B cell (primary cell): ENCODE measurements at regions not wholly inside any gene's neighbourhood (a gene's known extent, or its start where the extent isn't known, plus 50 kb on each side); places are given as distances from the start of the nearest gene placed in this dataset.

ENCODE experiments used
- ATAC-seq: fragments of 200-7000 bp; cut with Tn5 transposase; one replicate; pipeline ENCODE4 v1.10.0; 2021; ENCODE audit warnings: low read depth, mild to moderate bottlenecking, moderate number of reproducible peaks, moderate library complexity
- CTCF ChIA-PET: fragments of 350-600 bp; sonication (Branson Sonifier 250); formaldehyde crosslinking; loops from one replicate; lab custom pipeline; 2021; ENCODE audit warnings: antibody characterized with exemption, inconsistent platforms; lab: Charles Lee
- POLR2A ChIA-PET: fragments of 350-600 bp; sonication (Branson Sonifier 250); formaldehyde crosslinking; loops from one replicate; lab custom pipeline; 2021; ENCODE audit warnings: antibody characterized with exemption; lab: Charles Lee
- DNase-seq: peaks from one replicate; pipeline ENCODE4 v3.0.0; 2013
- H2AFZ ChIP-seq: 2 replicates; pipeline ENCODE4 v1.6.1; 2012; ENCODE audit warnings: mild to moderate bottlenecking, low read depth, low read length; ENCODE audit not compliant: insufficient read depth, poor library complexity, severe bottlenecking
- H3K27ac ChIP-seq, 2 donors: 1 replicate in 1 of 2; 2 replicates in 1 of 2; pipeline ENCODE4 v1.5.1; 2012 to 2013; ENCODE audit warnings: low read length in 2 of 2, mild to moderate bottlenecking in 2 of 2, moderate library complexity in 1 of 2
- H3K27me3 ChIP-seq, 4 experiments: fragments of 200-600 bp in 1 of 4; sonication (generic) in 1 of 4; replicated peaks in 1 of 4; 1 replicate in 2 of 4; 2 replicates in 2 of 4; pipeline versions ENCODE4 v1.6.1 to v1.7.0; 2013 to 2016; ENCODE audit warnings: low read length in 3 of 4, mild to moderate bottlenecking in 2 of 4, mixed read lengths in 1 of 4, moderate library complexity in 1 of 4; ENCODE audit not compliant: insufficient read depth in 4 of 4, control insufficient read depth in 3 of 4; ENCODE audit errors: control extremely low read depth in 1 of 4
- H3K36me3 ChIP-seq, 2 experiments: replicated peaks in 1 of 2; 1 replicate in 1 of 2; 2 replicates in 1 of 2; pipeline versions ENCODE4 v1.6.1 to v1.7.1; 2013; ENCODE audit warnings: low read length in 1 of 2; ENCODE audit not compliant: insufficient read depth in 2 of 2, control insufficient read depth in 1 of 2; ENCODE audit errors: control extremely low read depth in 1 of 2, extremely low read depth in 1 of 2
- H3K4me1 ChIP-seq, 2 donors: fragments of 200-600 bp in 1 of 2; sonication (generic) in 1 of 2; 1 replicate in 1 of 2; 2 replicates in 1 of 2; pipeline versions ENCODE4 v1.5.1 to v1.6.1; 2013 to 2017; ENCODE audit warnings: low read length in 2 of 2; ENCODE audit not compliant: control insufficient read depth in 2 of 2, insufficient read depth in 2 of 2
- H3K4me2 ChIP-seq: replicated peaks from 2 replicates; pipeline ENCODE3; 2012; ENCODE audit warnings: mild to moderate bottlenecking, low read depth, low read length; ENCODE audit not compliant: poor library complexity, severe bottlenecking
- H3K4me3 ChIP-seq, 5 experiments: fragments of 200-600 bp in 1 of 5; sonication (generic) in 1 of 5; 1 replicate in 3 of 5; 2 replicates in 2 of 5; pipeline versions ENCODE4 v1.5.1 to v1.7.0; 2011 to 2016; ENCODE audit warnings: low read length in 4 of 5, mild to moderate bottlenecking in 4 of 5, low read depth in 2 of 5, control low read depth in 1 of 5, moderate library complexity in 1 of 5; ENCODE audit not compliant: insufficient read depth in 1 of 5; ENCODE audit errors: control extremely low read depth in 1 of 5, extremely low read depth in 1 of 5
- H3K79me2 ChIP-seq: fragments of 200-600 bp; sonication (generic); one replicate; pipeline ENCODE4 v1.6.0; 2016; ENCODE audit warnings: low read length; ENCODE audit not compliant: control insufficient read depth, insufficient read depth
- H3K9ac ChIP-seq: fragments of 200-600 bp; sonication (generic); 2 replicates; pipeline ENCODE4 v1.6.1; 2017; ENCODE audit warnings: mild to moderate bottlenecking, low read length, moderate library complexity
- H3K9me3 ChIP-seq, 3 donors: one replicate each; pipeline versions ENCODE4 v1.6.1 to v1.7.1; 2013; ENCODE audit warnings: low read length in 2 of 3; ENCODE audit not compliant: control insufficient read depth in 2 of 3, insufficient read depth in 1 of 3; ENCODE audit errors: control extremely low read depth in 1 of 3
- H4K20me1 ChIP-seq: 2 replicates; pipeline ENCODE4 v1.6.0; 2012; ENCODE audit warnings: mild to moderate bottlenecking, low read length; ENCODE audit not compliant: insufficient read depth, control insufficient read depth, poor library complexity, severe bottlenecking
- H3K27ac Mint-ChIP-seq: one replicate; pipeline ENCODE4 v1.8.0; 2021; ENCODE audit warnings: mixed read lengths
- H3K27me3 Mint-ChIP-seq: one replicate; pipeline ENCODE4 v1.8.0; 2021; ENCODE audit warnings: mixed read lengths
- H3K4me1 Mint-ChIP-seq: one replicate; pipeline ENCODE4 v1.8.0; 2021; ENCODE audit warnings: mixed read lengths
- H3K4me3 Mint-ChIP-seq: one replicate; pipeline ENCODE4 v1.8.0; 2021; ENCODE audit warnings: mixed read lengths
- H3K9me3 Mint-ChIP-seq: one replicate; pipeline ENCODE4 v1.8.0; 2022; ENCODE audit warnings: mixed read lengths; ENCODE audit not compliant: insufficient read depth
- EZH2 ChIP-seq: IDR thresholded peaks from 2 replicates; pipeline ENCODE4 v1.6.1; 2012; ENCODE audit warnings: borderline replicate concordance, low read depth, mild to moderate bottlenecking, moderate library complexity, low read length; ENCODE audit not compliant: insufficient read depth, poor library complexity, severe bottlenecking
- WGBS: methylation state at CpG from one replicate; pipeline ENCODE4 v1.1.5; 2013; ENCODE audit warnings: missing lambda C conversion rate; ENCODE audit not compliant: insufficient coverage; 5-methylcytosine and 5-hydroxymethylcytosine counted together
- intact Hi-C: fragments of 100-400 bp; cut with micrococcal nuclease; formaldehyde crosslinking; loops from one replicate; pipeline ENCODE4 v1.10.0; 2022
- TF ChIP-seq, protein P1 (sequence below): fragments of 200-600 bp; IDR thresholded peaks from one replicate; pipeline ENCODE4 v1.8.0; 2022; ENCODE audit warnings: antibody characterized with exemption, mild to moderate bottlenecking

DNA sequence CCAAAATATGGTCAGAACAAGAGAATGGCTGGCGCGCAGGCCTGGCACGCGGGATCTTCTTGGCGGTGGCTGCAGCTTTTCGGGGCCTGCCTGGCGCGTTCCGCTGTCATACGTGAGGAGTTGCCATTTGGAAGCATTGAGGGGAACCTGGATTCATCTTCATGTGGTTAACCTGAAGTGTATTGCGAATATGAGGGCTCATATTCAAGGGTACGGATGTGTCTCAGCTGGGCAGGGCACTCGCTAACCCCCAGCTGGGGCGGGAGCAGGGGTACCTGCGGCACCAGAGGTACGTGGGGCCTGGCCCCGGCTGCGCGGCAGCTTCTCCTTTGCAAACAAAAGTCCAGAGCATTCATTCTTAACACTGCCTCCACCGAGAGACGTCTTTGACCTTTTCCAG lies 605.6 kb downstream of the QKI start:
- DNase-seq, result no peak
- Histone ChIP-seq H3K79me2 (no peaks in the 10 kb centered on the region), H3K27me3 (no peaks in the 10 kb centered on the region), H4K20me1 (no peaks in the 10 kb centered on the region), H3K4me3 (no peak overlapping the region), H3K9ac (no peak overlapping the region), H2AFZ (no peak overlapping the region), H3K27ac (no peak overlapping the region), H3K9me3 (peaks cover 0 to 8% (median 0%) of the 10 kb centered on the region in 3 donors), H3K4me2 (no peak overlapping the region), H3K4me1 (no peaks in the 10 kb centered on the region), H3K36me3 (no peaks in the 10 kb centered on the region)
- H3K4me1 Mint-ChIP-seq, result no peaks in the 10 kb centered on the region
- POLR2A ChIA-PET, result no interaction called here
- WGBS, result 95% methylated on average over 21 of the region's 21 CpGs
- no peak overlapping the region for H3K27ac Mint-ChIP-seq
- no peak overlapping the region for H3K4me3 Mint-ChIP-seq
- intact Hi-C loops, result no loop called here
- CTCF ChIA-PET, result no interaction called here
- H3K27me3 Mint-ChIP-seq, result peaks cover 5% of the 10 kb centered on the region
- no peaks in the 10 kb centered on the region for H3K9me3 Mint-ChIP-seq
- no peak for ATAC-seq
- TF ChIP-seq, protein P1, sequence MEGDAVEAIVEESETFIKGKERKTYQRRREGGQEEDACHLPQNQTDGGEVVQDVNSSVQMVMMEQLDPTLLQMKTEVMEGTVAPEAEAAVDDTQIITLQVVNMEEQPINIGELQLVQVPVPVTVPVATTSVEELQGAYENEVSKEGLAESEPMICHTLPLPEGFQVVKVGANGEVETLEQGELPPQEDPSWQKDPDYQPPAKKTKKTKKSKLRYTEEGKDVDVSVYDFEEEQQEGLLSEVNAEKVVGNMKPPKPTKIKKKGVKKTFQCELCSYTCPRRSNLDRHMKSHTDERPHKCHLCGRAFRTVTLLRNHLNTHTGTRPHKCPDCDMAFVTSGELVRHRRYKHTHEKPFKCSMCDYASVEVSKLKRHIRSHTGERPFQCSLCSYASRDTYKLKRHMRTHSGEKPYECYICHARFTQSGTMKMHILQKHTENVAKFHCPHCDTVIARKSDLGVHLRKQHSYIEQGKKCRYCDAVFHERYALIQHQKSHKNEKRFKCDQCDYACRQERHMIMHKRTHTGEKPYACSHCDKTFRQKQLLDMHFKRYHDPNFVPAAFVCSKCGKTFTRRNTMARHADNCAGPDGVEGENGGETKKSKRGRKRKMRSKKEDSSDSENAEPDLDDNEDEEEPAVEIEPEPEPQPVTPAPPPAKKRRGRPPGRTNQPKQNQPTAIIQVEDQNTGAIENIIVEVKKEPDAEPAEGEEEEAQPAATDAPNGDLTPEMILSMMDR, result no peak
- no peak for TF ChIP-seq EZH2

GRCh38 chr6:164018133-164018532 lies 603.6 kb downstream of the QKI start:
- Mint-ChIP-seq H3K4me3 (no peak overlapping the region), H3K9me3 (no peaks in the 10 kb centered on the region), H3K27ac (no peak overlapping the region), H3K27me3 (peaks cover 5% of the 10 kb centered on the region), H3K4me1 (no peaks in the 10 kb centered on the region)
- CTCF ChIA-PET, result no interaction called here
- peaks cover 0 to 8% (median 0%) of the 10 kb centered on the region in 3 donors for H3K9me3 ChIP-seq
- H3K4me1 ChIP-seq, result no peaks in the 10 kb centered on the region
- POLR2A ChIA-PET, result no interaction called here
- no peaks in the 10 kb centered on the region for H4K20me1 ChIP-seq
- H3K79me2 ChIP-seq, result no peaks in the 10 kb centered on the region
- no peak overlapping the region for H3K9ac ChIP-seq
- H3K36me3 ChIP-seq, result no peaks in the 10 kb centered on the region
- H3K27me3 ChIP-seq, result no peaks in the 10 kb centered on the region
- DNase-seq (no peak), ATAC-seq (no peak)
- 74% methylated on average over 4 of the region's 4 CpGs for WGBS
- TF ChIP-seq EZH2, result no peak
- TF ChIP-seq, protein P1, result no peak
- H3K27ac ChIP-seq, result no peak overlapping the region
- no peak overlapping the region for H2AFZ ChIP-seq
- H3K4me3 ChIP-seq, result no peak overlapping the region
- intact Hi-C loops, result no loop called here
- H3K4me2 ChIP-seq, result no peak overlapping the region
